CD4-positive, alpha-beta T cell treated with Interleukin-15 for 1 hour (primary cell): ENCODE measurements at regions not wholly inside any gene's neighbourhood (a gene's known extent, or its start where the extent isn't known, plus 50 kb on each side); places are given as distances from the start of the nearest gene placed in this dataset.

Source experiments
- DNase-seq: peaks from one replicate; pipeline ENCODE4 v3.0.0-alpha.2; 2020

DNA sequence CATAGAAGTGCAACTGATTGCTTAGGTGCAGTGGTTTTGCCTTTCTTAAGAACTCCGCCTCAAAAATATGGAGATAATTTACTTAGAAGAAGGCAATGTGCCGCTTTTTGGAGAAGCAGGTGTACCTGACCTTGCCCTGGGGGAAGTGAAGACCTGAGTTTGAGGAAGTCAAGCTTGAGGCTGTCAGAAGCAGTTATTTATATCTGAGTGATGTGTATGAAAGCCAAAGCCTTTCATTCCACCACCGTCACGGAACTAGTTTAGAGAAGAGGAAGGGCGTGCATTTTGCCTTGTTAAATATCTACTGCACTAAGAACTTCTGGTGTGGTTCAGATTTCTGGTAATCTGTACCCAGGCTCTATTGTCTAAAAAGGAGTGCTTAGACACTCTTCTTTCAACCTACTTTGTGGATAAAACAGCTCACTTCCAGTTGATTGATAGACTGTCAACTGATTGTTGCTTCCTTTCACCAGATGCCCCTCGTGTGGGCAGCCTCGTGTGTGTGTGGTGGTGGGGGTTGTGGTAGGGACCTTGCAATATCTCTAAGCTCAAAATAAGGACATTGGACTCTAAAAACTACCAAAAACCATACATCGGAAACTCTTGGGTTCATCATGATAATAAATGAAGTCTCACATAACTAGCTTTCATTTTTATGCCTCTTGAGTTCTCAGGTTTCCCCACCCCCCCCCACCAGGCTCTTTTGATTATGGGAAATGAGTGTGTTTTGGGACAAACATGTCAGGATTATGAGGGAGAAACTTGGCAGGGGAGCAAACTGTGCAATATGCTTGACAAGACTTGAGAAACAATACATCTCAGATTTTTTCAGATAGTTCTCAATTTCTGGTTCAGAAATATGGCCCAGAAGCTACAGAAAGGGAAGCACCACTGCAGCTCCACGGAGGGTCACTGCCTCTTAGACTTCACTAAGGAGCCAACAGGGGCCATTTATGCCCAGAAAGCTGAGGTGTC lies 78.6 kb downstream of the ARF6 start:
- DNase-seq = peak; percentile 81

DNA sequence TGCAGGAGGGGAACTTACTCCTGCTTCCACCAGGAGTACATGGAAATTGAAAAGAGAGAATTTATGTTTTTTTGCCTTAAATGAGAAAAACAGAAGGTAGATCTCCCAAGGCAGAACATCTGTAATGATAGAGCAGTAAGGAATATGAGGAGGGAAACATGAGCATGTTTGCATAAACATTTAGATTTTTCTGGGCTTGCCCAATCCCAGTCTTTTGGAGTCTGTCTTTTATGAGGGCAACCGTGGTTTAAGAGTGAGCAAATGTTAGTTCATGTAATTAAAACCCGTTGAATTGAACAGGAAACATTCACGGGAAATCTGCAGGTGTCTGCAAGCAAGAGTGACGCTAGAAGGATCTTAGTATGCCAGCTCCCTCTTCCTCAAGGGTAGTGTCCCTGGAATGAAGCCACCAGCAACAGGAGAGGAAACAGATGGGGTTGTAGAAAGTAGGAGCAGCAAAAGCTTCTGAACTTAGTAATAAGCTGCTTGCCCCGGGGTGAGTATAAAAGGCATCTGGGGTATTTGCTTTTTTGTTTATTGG lies 79.3 kb downstream of the ARF6 start:
- no peak for DNase-seq

DNA sequence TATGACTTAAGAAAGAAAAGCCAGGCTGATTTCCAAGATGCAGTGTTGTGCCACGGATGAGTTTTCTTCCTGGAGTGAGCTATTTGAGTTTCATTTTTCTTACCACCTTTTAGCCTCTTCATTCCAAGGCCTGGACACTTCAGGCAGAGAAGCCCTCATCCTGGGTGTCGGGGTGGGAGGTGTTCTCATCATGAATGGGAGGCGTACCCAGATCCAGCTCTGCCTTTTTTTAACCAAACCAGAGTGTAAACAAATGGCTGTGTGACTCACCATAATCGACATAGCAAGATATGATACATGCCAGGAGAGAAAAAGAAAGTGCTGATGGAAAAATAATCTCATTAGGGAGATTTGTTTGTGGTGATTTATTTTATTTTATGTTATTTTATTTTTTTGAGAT lies 79.9 kb downstream of the ARF6 start:
- peak; percentile 25 for DNase-seq

DNA sequence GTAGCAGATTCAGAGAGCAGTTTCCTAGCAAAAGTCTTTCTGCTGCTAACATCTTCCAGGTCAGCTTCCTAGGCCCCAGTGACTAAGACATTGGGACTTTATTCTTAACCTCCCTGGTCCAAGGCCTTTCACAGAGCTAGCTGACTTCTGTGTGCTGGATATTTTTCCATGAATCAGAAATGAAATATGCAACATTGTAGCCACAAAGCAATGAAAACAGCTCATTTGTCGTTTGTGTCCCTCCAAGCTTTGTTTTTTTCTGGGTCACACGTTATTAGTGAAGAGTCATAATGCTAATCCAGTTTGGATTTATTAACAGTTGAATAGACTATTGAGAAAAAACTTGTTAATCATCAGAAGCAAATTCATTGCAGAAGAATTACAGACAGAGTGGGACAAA lies 82.4 kb downstream of the ARF6 start:
- no peak for DNase-seq

DNA sequence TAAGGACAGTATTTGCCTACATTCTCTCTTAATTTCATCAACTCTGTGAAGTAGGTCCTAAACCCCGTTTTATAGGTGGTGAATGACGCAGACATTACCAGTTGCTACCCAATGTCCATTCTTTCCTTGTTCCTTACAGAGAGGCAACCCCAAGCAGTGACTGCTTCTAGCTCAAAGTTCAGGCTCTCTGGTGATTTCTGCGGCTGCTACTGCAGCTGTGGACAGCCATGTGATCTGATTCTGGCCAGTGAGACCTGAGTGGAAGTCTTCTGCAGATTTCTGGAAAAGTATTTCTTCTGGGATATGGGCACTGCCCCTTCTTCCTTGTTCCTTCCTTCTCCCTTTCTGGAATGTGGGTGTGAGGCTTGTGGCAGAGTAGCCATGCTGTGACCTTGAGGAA lies 82.9 kb downstream of the ARF6 start:
- DNase-seq = no peak

DNA sequence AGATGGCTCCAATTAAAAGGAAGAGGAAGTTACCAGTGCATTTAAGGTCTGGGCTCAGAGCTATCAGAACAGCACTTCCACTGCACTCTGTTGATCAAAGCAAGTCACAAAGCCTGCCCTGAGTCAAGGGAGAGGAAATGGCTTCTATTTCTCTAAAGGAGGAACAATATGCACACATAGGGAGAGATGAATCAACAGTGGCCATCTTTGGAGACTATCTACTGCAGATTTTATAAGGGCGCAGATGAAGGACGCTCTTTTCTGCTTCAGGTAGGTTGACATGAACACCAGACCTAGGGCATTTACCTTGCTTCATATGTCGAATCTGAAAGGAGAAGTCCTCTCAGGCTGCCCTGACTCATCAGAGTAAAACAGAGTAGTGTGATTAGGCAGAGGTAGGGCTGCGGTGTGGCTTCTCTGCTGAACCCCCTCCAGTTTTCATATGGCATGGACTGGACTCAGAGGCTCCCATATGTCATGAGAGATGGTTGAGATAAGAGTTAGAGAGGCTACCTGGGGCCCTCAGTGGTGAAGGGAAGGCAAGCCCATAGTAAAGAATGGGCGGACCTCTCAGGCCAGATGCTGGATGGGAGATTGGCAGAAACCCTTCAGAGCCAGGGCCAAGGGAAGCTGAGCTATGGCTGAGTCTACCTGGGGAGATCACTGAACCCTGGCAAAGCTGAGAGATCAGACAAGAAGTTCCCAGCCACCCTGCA lies 84.4 kb downstream of the ARF6 start:
- DNase-seq = peak; percentile 52

DNA sequence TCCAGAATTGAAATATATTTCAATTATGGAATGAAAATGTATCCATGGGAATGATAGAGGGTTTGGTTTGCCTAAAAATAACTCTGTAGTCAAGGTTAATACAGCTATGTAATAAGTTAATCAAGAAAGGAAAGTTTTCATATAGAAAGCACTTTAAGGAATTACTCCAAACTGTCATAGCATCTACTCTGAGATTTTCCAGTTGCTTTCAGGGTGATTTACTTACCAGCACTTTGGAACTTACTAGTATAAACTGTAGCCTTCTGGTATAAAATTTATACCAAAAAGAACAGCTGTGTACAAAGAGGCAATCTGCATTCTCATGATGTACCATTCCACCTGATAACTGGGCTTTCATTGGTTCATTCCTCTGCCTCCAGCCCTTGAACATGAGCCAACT lies 87.1 kb downstream of the ARF6 start:
- DNase-seq = no peak

DNA sequence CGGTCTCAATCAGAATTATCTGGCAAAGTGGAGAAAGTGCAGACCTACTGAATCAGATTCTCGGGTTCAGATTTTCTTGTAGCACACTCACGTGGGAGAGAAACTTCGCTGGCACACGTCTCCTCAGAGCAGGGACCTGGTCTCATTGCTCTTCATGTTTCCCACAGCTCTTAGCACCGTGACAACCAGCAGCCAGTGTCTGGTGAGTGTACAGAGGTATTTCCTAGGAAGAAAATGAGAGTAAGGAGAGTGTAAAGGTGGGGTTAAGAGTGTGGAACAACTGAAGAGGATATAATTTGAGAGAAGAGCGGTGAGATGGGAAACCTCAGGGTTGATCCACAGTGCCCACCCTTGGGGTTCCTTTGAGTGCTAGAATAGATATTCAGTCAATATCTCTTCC lies 89.2 kb downstream of the ARF6 start:
- no peak for DNase-seq

DNA sequence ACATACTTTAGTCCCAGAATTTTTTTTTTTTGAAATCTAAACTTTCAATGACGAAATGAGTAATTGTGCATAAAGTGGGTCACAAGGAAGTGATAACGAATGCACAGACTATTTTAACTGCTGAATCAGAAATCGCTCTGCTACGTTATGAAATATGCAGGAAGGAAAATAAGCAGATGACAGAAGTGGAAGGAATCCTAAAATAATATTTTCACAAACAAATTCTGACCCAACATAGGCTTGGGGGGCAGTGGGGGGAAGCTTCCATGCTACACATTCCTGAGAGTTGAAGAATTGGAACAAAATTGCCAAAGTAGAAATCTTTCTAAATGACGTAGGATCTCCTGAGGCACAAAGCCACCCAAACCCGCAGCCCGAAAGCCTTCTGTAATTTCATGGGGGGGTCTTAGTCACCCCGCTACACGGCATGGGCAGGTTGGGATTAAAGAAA lies 89.6 kb downstream of the ARF6 start:
- no peak for DNase-seq

DNA sequence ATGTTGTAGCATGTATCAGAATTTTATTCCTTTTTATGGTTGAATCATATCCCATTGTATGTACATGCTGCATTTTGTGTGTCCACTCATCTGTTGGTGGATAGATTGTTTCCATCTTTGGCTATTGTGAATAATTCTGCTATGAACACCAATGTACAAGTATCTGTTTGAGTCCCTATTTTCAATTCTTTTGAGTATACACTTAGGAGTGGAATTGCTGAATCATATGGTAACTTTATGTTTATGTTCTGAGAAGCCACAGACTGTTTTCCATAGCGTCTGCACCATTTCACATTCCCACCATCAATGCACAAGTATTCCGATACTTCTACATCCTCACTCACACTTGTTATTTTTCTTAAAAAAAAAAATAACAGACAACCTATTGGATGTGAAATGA lies 91.5 kb downstream of the ARF6 start:
- DNase-seq = no peak

DNA sequence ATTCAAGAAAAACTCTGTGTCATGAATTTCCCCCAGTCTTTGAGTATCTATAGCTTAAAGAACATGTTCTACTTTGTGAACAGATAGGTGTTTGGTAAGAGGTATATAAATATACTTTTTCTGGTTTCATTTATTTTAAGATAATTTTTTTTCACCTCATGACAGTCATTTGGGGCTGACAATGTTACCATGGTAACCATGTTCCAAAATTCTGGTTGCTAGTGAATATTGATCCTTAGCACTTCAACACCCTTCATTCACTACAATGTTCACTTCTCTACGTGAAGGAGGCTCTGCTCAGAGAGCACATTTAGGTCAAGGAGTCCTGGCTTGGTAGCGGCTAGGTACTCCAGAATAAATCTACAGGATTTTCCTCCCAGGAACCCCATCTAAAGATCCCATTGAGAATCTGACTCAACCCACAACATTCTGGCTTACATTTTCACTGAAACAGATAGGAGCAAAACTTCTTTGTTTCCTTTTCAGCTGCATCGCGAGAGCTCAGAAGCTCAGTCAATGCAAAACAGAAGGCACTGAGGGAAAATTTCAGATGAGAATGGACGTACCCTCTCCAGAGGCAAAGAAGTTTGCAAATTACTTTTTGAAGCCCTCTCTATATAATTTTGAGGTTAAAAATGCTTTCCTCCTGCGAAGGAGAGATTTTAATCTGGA lies 93.6 kb downstream of the ARF6 start:
- no peak for DNase-seq

DNA sequence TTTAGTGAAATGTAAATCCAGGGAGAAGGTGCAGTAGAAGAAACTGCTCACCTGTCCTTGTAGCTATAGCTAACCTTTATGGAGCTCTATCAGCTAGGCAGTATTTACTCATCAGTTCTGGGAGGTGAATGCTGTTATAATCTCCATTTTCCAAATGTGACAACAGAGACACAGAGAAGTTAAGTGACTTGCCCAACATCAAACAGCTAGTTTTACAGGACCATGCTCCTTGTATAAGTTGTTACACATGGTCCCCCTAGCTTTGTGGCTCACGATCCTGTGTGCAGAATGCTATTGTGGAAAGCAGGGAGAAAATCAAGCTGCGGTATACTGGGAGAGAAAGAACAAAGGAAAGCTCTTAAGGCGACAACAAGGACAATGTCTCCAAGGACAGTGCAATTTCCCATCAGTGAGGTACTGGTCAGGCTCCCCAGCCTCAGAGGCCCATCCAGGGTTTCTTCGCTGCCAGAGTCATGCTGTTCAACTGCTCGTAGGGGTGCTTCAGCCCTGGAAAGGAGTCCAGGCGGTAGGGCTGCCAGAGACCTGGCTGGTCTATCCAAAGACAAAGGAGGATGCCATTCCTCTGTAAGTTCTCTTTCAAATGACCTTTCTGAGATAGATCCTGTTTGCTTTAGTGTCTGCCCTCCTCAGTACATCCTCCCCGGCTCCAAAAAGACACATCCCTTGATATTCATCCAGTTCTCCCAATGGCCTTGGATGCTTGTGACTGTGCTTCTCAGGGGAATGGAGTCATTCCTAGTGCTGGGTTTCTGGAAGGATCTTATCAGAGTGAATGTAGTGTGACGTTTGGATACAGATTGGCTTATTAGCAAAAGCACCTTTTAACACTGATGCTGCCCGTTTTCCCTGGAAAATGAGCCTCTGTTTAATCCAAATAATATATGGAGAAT lies 95.5 kb downstream of the ARF6 start:
- no peak for DNase-seq

DNA sequence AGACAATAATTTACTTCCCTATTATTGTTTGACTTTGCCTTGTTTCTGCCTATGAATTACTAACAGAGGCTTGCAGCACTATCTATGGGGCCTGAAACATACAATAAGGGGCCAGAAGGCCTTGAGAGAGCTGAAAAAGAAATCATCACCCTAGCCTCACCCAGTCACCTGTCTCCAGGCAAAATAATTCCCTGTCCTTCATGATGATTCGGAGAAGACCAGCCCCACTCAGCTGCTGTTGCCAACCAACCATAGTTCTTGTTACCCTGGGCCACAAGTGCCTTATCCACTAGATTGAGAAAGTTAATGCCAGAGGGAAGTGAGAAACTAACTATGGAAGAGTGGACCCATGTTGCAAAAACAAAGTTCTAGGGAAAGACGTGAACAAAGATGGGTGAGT lies 97.1 kb downstream of the ARF6 start:
- no peak for DNase-seq

DNA sequence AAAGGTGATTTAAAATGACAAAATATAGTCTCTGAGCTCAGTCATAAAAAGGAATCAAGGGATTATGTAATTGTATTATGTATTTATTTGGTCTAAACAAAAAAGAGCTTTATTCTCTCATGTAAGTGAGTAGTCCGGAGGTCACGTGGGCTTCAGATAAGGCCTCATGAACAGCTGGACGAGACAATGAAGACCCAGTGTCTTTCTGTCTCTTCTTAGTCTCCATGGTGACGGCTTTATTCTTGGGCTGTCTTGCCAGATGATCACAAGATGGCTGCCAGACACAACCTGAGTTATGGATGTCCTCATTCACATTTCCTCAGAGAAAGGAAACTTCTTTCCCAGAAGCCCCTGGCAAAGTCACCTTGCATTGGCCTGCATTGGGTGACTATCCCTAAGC lies 98.6 kb downstream of the ARF6 start:
- no peak for DNase-seq

DNA sequence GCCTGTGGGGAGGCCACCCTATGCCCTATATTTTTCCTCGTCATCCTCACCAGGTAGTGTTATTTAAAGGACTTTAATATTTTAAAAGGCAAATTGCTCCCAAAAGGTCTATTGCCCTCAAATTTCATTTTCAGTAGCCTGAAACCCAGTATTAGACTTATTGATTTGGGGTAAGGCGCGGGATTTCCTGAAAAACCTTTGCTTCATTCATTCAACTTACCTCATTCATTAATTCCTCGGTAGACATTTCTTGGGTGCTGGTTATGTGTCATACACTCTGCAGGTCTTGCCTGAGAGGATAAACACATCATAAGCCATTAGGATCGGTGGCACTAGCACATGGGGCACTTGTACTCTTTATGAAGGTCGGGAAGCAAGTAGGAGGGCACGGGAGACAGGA lies 99.2 kb downstream of the ARF6 start:
- no peak for DNase-seq

DNA sequence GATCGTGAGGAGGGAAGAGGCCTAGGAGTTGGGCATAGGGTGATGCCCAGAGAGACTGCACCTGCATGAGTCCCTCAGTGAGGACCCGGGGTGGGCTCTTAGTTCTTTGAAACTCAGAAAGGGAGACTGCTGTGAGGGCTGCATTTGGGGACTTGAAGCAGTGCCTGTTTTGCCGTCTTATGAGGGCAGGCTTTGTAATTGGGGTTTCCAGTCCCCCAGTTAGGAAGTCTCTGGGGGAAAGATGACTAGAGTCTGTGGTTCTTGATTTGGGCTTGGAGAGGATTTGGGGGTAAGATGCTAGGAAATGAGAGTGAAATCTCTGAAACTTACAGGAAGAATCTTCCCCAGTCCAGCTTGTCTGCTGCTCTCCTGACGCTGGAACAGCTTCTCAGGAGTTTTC lies 99.6 kb downstream of the ARF6 start:
- DNase-seq = no peak

DNA sequence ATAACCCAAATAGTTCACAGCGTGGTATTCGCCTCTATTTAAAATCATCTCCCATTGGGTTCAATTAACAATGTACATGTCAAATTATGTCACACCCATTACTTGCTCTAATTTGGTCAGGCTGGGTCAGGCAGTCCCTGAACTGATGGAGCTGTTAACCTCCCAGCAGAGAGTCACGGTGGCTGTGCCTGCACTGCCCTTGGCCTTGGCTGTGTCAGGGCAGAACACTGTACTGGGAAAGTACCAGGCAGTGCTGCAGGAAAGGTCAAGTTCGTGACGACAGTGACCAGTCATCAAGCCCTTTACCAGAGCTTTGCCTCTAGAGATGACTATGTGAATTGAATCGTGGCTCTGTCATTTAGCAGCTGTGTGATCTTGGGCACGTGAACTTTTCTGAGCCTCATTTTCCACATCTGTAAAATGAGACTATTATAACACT lies 100.0 kb downstream of the ARF6 start:
- no peak for DNase-seq

DNA sequence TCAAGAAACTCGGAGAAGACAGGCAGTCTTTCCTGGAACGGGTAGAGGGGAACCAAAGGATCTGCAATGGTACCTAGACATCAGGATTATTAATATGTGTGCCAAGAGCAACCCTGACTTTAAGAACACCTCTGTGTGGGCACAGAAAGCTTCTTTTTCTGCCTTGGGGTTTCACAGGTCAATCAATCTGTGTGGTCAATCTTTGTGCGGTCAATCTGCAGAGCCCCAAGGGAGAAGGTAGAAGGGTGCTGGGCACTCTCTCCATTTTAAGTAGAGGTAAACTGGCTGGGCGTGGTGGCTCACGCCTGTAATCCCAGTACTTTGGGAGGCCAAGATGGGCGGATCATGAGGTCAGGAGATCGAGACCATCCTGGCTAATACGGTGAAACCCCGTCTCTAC lies 100.7 kb downstream of the ARF6 start:
- DNase-seq = no peak

DNA sequence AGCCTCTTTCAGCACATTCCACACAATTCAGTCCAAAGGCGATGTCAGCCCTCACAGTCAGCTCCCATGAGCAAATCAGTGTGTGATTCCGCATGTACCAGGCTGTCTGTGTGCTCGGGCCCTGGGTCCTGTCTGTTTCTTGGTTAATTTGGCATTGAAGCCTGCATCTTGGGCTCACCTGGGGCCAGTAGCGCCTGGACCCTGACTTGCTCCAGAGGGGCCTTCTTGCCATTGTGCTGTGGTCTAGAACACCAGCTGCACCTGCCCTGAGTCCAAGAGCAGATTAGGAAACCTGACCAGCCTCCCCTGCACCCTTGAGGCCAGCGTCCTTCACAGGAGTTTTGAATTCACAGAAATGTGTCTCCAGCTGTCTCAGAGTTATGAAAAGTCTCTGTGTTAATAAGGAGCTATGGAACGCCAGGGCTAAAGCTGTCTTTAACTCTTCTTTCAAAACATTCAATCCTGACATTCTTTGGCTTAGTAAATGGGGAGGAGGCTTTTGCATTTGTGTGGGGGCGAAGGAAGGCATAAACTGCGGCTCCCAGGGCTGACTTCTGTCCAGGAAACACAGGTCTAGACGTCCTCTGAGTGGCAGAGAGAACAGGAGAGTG lies 102.2 kb downstream of the ARF6 start:
- DNase-seq = no peak

DNA sequence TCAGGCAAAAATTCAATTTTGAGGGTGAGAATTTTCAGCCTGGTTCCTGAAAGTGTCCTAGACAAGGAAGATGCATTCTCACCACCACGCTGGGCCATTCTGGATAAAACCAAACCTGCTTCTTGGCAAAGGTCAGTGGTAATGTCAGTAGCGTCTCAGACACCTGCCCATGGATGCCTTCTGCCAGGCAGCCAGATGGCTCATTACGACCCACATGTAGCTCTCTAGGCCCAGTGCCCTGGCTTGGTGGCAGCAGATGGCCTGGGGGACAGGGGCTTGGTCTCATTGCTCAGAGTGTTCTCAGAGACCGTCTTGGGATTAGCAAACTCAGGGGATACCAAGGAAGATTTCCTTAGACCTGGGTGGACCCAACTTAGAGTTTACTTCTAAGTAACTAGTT lies 105.1 kb downstream of the ARF6 start:
- DNase-seq = no peak

DNA sequence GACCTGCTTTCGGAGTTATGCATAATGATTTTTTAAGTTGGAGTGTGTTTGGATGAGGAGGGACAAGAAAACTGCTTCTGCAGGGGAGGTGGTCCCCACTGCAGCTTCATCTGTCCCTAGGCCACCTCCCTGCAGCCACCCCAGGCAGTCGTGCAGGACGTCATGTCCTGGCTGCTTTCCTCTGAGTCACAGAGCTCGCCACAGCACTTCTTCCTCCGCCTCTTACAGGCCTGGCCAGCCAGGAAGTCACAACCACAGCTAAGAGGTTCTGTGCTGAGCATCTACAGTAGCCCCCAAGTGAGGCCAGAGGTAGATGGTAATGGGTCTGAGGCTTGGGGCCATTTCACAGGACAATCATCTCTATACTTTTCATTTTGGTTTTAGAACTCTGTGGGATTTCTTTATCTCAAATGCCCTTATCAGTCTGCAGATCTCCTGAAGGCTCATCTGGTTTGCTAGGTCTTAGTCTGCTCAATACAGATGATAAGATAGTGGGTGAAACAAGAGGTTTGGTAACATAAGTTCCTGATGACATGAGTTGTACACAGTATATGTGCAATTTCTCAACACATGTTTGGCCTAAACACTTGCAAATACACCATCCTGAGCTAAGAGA lies 106.4 kb downstream of the ARF6 start:
- peak; percentile 87 for DNase-seq
